H1 (cell line): ENCODE measurements at regions not wholly inside any gene's neighbourhood (a gene's known extent, or its start where the extent isn't known, plus 50 kb on each side); places are given as distances from the start of the nearest gene placed in this dataset.

Experiments used
- CTCF ChIA-PET: fragments of 300-600 bp; sonication (Branson Sonifier 250); formaldehyde crosslinking; loops from one replicate; lab custom pipeline; 2021; ENCODE audit not compliant: partially characterized antibody; lab: Charles Lee
- POLR2A ChIA-PET: fragments of 300-600 bp; sonication (Branson Sonifier 250); formaldehyde crosslinking; loops from one replicate; lab custom pipeline; 2021; ENCODE audit warnings: inconsistent platforms; ENCODE audit not compliant: partially characterized antibody; lab: Charles Lee
- DNase-seq, 2 experiments: peaks; one replicate each; pipeline versions ENCODE4 v3.0.0 to v3.0.0-alpha.2; 2010 to 2022; ENCODE audit warnings: low spot score in 2 of 2, low read depth in 1 of 2, mixed read lengths in 1 of 2
- FAIRE-seq: peaks from 2 replicates; lab custom pipeline; 2011; peaks lifted over from hg19 to GRCh38; lab: Jason Lieb, UNC
- H2AFZ ChIP-seq: 2 replicates; pipeline ENCODE4 v1.8.1; 2012; ENCODE audit warnings: low read length, inconsistent platforms
- H2AK5ac ChIP-seq: 2 replicates; pipeline ENCODE4 v1.6.1; 2013; ENCODE audit warnings: low read depth, low read length
- H2BK120ac ChIP-seq: replicated peaks from 2 replicates; pipeline ENCODE3; 2013; ENCODE audit warnings: low read depth, low read length, inconsistent platforms
- H2BK12ac ChIP-seq: 2 replicates; pipeline ENCODE4 v1.6.1; 2013; ENCODE audit warnings: low read depth, low read length
- H2BK15ac ChIP-seq: 2 replicates; pipeline ENCODE4 v1.6.1; 2013; ENCODE audit warnings: low read length
- H2BK20ac ChIP-seq: 2 replicates; pipeline ENCODE4 v1.6.1; 2013; ENCODE audit warnings: low read length
- H2BK5ac ChIP-seq: 2 replicates; pipeline ENCODE4 v1.6.1; 2013; ENCODE audit warnings: low read depth, low read length
- H3K14ac ChIP-seq: 2 replicates; pipeline ENCODE4 v1.6.1; 2013; ENCODE audit warnings: inconsistent platforms; ENCODE audit not compliant: insufficient read length
- H3K18ac ChIP-seq: 2 replicates; pipeline ENCODE4 v1.6.1; 2013; ENCODE audit warnings: low read length; ENCODE audit errors: extremely low read depth
- H3K23ac ChIP-seq: 2 replicates; pipeline ENCODE4 v1.6.1; 2013; ENCODE audit warnings: inconsistent platforms; ENCODE audit not compliant: insufficient read length
- H3K23me2 ChIP-seq: 2 replicates; pipeline ENCODE4 v1.6.1; 2013; ENCODE audit warnings: low read depth, low read length
- H3K27ac ChIP-seq: 2 replicates; pipeline ENCODE4 v1.6.1; 2011; ENCODE audit warnings: low read depth, low read length, inconsistent platforms
- H3K27me3 ChIP-seq, 4 experiments: replicated peaks in 1 of 4; 1 replicate in 1 of 4; 2 replicates in 3 of 4; pipeline versions ENCODE4 v1.6.1 to v1.8.1; 2011 to 2013; ENCODE audit warnings: low read length in 3 of 4, mild to moderate bottlenecking in 3 of 4, inconsistent platforms in 2 of 4, mixed read lengths in 2 of 4, moderate library complexity in 1 of 4; ENCODE audit not compliant: control insufficient read depth in 3 of 4, insufficient read depth in 3 of 4; ENCODE audit errors: extremely low read depth in 1 of 4
- H3K36me3 ChIP-seq, 4 experiments: 2 replicates each; pipeline versions ENCODE4 v1.6.1 to v1.8.1; 2011 to 2013; ENCODE audit warnings: mild to moderate bottlenecking in 4 of 4, low read length in 3 of 4, moderate library complexity in 2 of 4, control low read depth in 1 of 4, inconsistent platforms in 1 of 4; ENCODE audit not compliant: insufficient read depth in 4 of 4, control insufficient read depth in 2 of 4
- H3K4ac ChIP-seq: replicated peaks from 2 replicates; pipeline ENCODE3; 2013; ENCODE audit warnings: low read length, low read depth, mixed read lengths, inconsistent platforms; ENCODE audit not compliant: insufficient read length
- H3K4me1 ChIP-seq, 4 experiments: replicated peaks in 1 of 4; 1 replicate in 1 of 4; 2 replicates in 3 of 4; pipeline versions ENCODE4 v1.6.1 to v1.8.1; 2011 to 2013; ENCODE audit warnings: low read length in 3 of 4, inconsistent platforms in 2 of 4, mixed read lengths in 1 of 4; ENCODE audit not compliant: insufficient read depth in 4 of 4, control insufficient read depth in 3 of 4
- H3K4me2 ChIP-seq, 2 experiments: 2 replicates each; pipeline versions ENCODE4 v1.6.1 to v1.8.1; 2011 to 2013; ENCODE audit warnings: low read depth in 2 of 2, low read length in 2 of 2, control low read depth in 1 of 2, inconsistent platforms in 1 of 2, mild to moderate bottlenecking in 1 of 2; ENCODE audit not compliant: insufficient read depth in 1 of 2
- H3K4me3 ChIP-seq, 4 experiments: fragments of 200-600, 300-600 bp in 1 of 4; sonication (generic), shearing (Covaris generic), sonication (Bioruptor Twin) in 1 of 4; 2 replicates each; pipeline versions ENCODE4 v1.5.1 to v1.8.1; 2011 to 2016; ENCODE audit warnings: low read length in 4 of 4, low read depth in 3 of 4, control low read depth in 2 of 4, inconsistent platforms in 2 of 4, mild to moderate bottlenecking in 2 of 4, mixed read lengths in 1 of 4, moderate library complexity in 1 of 4; ENCODE audit not compliant: insufficient read depth in 2 of 4; ENCODE audit errors: extremely low read depth in 1 of 4
- H3K56ac ChIP-seq: replicated peaks from 2 replicates; pipeline ENCODE3; 2013; ENCODE audit warnings: low read depth, mild to moderate bottlenecking, mixed read lengths, low read length, inconsistent platforms; ENCODE audit not compliant: insufficient read length
- H3K79me1 ChIP-seq: 2 replicates; pipeline ENCODE4 v1.6.1; 2013; ENCODE audit warnings: low read depth, low read length, control low read depth
- H3K79me2 ChIP-seq, 2 experiments: 2 replicates each; pipeline versions ENCODE4 v1.6.1 to v1.8.1; 2012 to 2013; ENCODE audit warnings: low read length in 2 of 2, mild to moderate bottlenecking in 2 of 2, inconsistent platforms in 1 of 2; ENCODE audit not compliant: insufficient read depth in 2 of 2, control insufficient read depth in 1 of 2
- H3K9ac ChIP-seq, 4 experiments: replicated peaks in 1 of 4; 1 replicate in 1 of 4; 2 replicates in 3 of 4; pipeline versions ENCODE4 v1.6.1 to v1.8.1; 2011 to 2013; ENCODE audit warnings: low read depth in 3 of 4, low read length in 3 of 4, control low read depth in 2 of 4, mild to moderate bottlenecking in 2 of 4, moderate library complexity in 2 of 4, inconsistent platforms in 1 of 4; ENCODE audit errors: extremely low read depth in 1 of 4
- H3K9me3 ChIP-seq, 2 experiments: 2 replicates each; pipeline versions ENCODE4 v1.6.1 to v1.8.1; 2012 to 2013; ENCODE audit warnings: mild to moderate bottlenecking in 2 of 2, moderate library complexity in 2 of 2, control low read depth in 1 of 2, inconsistent platforms in 1 of 2, low read depth in 1 of 2, low read length in 1 of 2, mixed read lengths in 1 of 2; ENCODE audit not compliant: insufficient read depth in 2 of 2
- H4K20me1 ChIP-seq, 2 experiments: replicated peaks in 1 of 2; 2 replicates each; pipeline versions ENCODE3 to v1.8.1; 2011 to 2013; ENCODE audit warnings: inconsistent platforms in 2 of 2, low read length in 2 of 2, mild to moderate bottlenecking in 1 of 2; ENCODE audit not compliant: insufficient read depth in 2 of 2, control insufficient read depth in 1 of 2
- H4K5ac ChIP-seq: 2 replicates; pipeline ENCODE4 v1.6.1; 2013; ENCODE audit warnings: low read length, low read depth, mixed read lengths, inconsistent platforms; ENCODE audit not compliant: insufficient read length
- H4K8ac ChIP-seq: 2 replicates; pipeline ENCODE4 v1.8.0; 2013; ENCODE audit warnings: mild to moderate bottlenecking, moderate library complexity, low read length, inconsistent platforms; ENCODE audit not compliant: insufficient read depth; ENCODE audit errors: extremely low read depth
- H4K91ac ChIP-seq: replicated peaks from 2 replicates; pipeline ENCODE3; 2013; ENCODE audit warnings: low read length, mixed read lengths, inconsistent platforms; ENCODE audit not compliant: insufficient read length
- BACH1 ChIP-seq: IDR thresholded peaks from 2 replicates; pipeline ENCODE4 v1.6.1; 2012; ENCODE audit warnings: low read length, improper control_type of control experiment
- BCL11A ChIP-seq, 2 experiments: IDR thresholded peaks; one replicate each; pipeline ENCODE4 v1.6.1; 2011; ENCODE audit warnings: low read depth in 2 of 2, low read length in 2 of 2, mild to moderate bottlenecking in 2 of 2
- CHD2 ChIP-seq: IDR thresholded peaks from 2 replicates; pipeline ENCODE4 v1.6.1; 2012; ENCODE audit warnings: low read length, improper control_type of control experiment
- CTBP2 ChIP-seq: IDR thresholded peaks from 2 replicates; pipeline ENCODE4 v1.7.0; 2011; ENCODE audit warnings: borderline replicate concordance, mild to moderate bottlenecking, moderate library complexity, mixed read lengths, low read length; ENCODE audit not compliant: insufficient read depth, insufficient read length
- CTCF ChIP-seq, 3 experiments: IDR thresholded peaks; 1 replicate in 2 of 3; 2 replicates in 1 of 3; pipeline versions ENCODE4 v1.5.1 to v1.6.1; 2011; ENCODE audit warnings: low read length in 3 of 3, mild to moderate bottlenecking in 3 of 3, inconsistent platforms in 2 of 3, low read depth in 1 of 3, moderate library complexity in 1 of 3; ENCODE audit not compliant: insufficient read depth in 1 of 3; ENCODE audit errors: control extremely low read depth in 1 of 3
- EGR1 ChIP-seq: IDR thresholded peaks from 2 replicates; pipeline ENCODE4 v1.6.1; 2011; ENCODE audit warnings: low read depth, low read length, borderline replicate concordance
- HDAC2 ChIP-seq, 2 experiments: fragments of 300-600 bp in 1 of 2; sonication (generic) in 1 of 2; IDR thresholded peaks; 2 replicates each; pipeline ENCODE4 v1.6.1; 2011 to 2012; ENCODE audit warnings: low read depth in 2 of 2, low read length in 2 of 2, mild to moderate bottlenecking in 2 of 2, moderate library complexity in 2 of 2, borderline replicate concordance in 1 of 2, inconsistent platforms in 1 of 2
- KDM1A ChIP-seq: fragments of 200-600, 300-600 bp; sonication (generic); IDR thresholded peaks from 2 replicates; pipeline ENCODE4 v1.7.1; 2016; ENCODE audit warnings: mild to moderate bottlenecking, low read length, borderline replicate concordance
- KDM5A ChIP-seq: fragments of 200-600 bp; IDR thresholded peaks from 2 replicates; pipeline ENCODE4 v1.7.1; 2012; ENCODE audit warnings: mild to moderate bottlenecking, low read length, inconsistent platforms, mixed read lengths
- POLR2A ChIP-seq, 2 experiments: IDR thresholded peaks; 1 replicate in 1 of 2; 2 replicates in 1 of 2; pipeline ENCODE4 v1.6.1; 2011; ENCODE audit warnings: low read depth in 2 of 2, low read length in 2 of 2, mild to moderate bottlenecking in 2 of 2; ENCODE audit errors: control extremely low read depth in 1 of 2
- SIRT6 ChIP-seq: IDR thresholded peaks from one replicate; pipeline ENCODE4 v1.7.1; 2012; ENCODE audit warnings: low read length, inconsistent platforms
- SP2 ChIP-seq: IDR thresholded peaks from 2 replicates; pipeline ENCODE4 v1.6.1; 2012; ENCODE audit warnings: mild to moderate bottlenecking, low read length, inconsistent platforms
- TAF1 ChIP-seq: IDR thresholded peaks from 2 replicates; pipeline ENCODE4 v1.6.1; 2011; ENCODE audit warnings: mild to moderate bottlenecking, low read depth, low read length
- ZNF274 ChIP-seq: IDR thresholded peaks from 2 replicates; pipeline ENCODE4 v1.7.0; 2012; ENCODE audit warnings: low read length, borderline replicate concordance; ENCODE audit errors: extremely low read depth
- WGBS, 2 experiments: shearing (Covaris generic) in 1 of 2; methylation state at CpG; one replicate each; pipeline versions ENCODE4 v1.1.6 to v1.1.7; 2013 to 2015; ENCODE audit warnings: low lambda C conversion rate in 2 of 2, mixed read lengths in 2 of 2, inconsistent platforms in 1 of 2, low coverage in 1 of 2, missing lambda C conversion rate in 1 of 2; ENCODE audit not compliant: insufficient replicate concordance in 2 of 2, insufficient coverage in 1 of 2, insufficient read length in 1 of 2; ENCODE audit errors: extremely low coverage in 1 of 2, missing lambda C conversion rate in 1 of 2; 5-methylcytosine and 5-hydroxymethylcytosine counted together

- Histone ChIP-seq H3K14ac (no peak overlapping the region), H3K79me2 (no peaks in the 10 kb centered on the region), H2BK12ac (no peak overlapping the region), H4K5ac (no peak overlapping the region), H3K18ac (no peak overlapping the region), H3K79me1 (no peaks in the 10 kb centered on the region), H3K9me3 (no peaks in the 10 kb centered on the region), H4K20me1 (no peaks in the 10 kb centered on the region), H3K27ac (no peak overlapping the region), H3K4me3 (no peak overlapping the region), H3K56ac (no peak overlapping the region), H2BK15ac (no peak overlapping the region), H2AFZ (no peak overlapping the region), H2BK5ac (no peak overlapping the region), H2BK20ac (no peak overlapping the region), H3K23me2 (no peaks in the 10 kb centered on the region), H3K36me3 (no peaks in the 10 kb centered on the region), H3K4me1 (no peaks in the 10 kb centered on the region), H4K91ac (no peak overlapping the region), H2BK120ac (no peak overlapping the region), H2AK5ac (no peak overlapping the region), H3K4ac (no peak overlapping the region), H3K9ac (no peak overlapping the region), H3K23ac (no peak overlapping the region), H3K4me2 (no peak overlapping the region), H4K8ac (no peak overlapping the region), H3K27me3 (no peaks in the 10 kb centered on the region)
- CTCF ChIA-PET = no interaction called here
- POLR2A ChIA-PET = no interaction called here
- FAIRE-seq (no peak), DNase-seq (no peak)
- 91% methylated on average over 3 of the region's 3 CpGs; no CpG with 5 or more reads in 1 of the 2 experiments for WGBS, 2 experiments
- TF ChIP-seq BACH1 (no peak), POLR2A (IDR thresholded peaks at IDR 0.05; ENCODE audit: control extremely low read depth in 1 of 2, low read depth in 2 of 2, low read length in 2 of 2) (no peak), CTCF (IDR thresholded peaks at IDR 0.05; ENCODE audit: control extremely low read depth in 1 of 3, insufficient read depth in 1 of 3, low read depth in 1 of 3, low read length in 3 of 3) (no peak), KDM1A (no peak), TAF1 (no peak), SIRT6 (no peak), HDAC2 (IDR thresholded peaks at IDR 0.05; ENCODE audit: borderline replicate concordance in 1 of 2, low read depth in 2 of 2, low read length in 2 of 2) (no peak), BCL11A (IDR thresholded peaks at IDR 0.05; ENCODE audit: low read depth in 2 of 2, low read length in 2 of 2) (no peak), KDM5A (no peak), CTBP2 (no peak), SP2 (no peak), CHD2 (no peak), ZNF274 (no peak), EGR1 (no peak)
These were observed 1367.3 kb upstream of the IGFBP7 start for GRCh38 chr4:58477513-58477912.
